WERI-Rb-1 (cell line): ENCODE measurements at regions not wholly inside any gene's neighbourhood (a gene's known extent, or its start where the extent isn't known, plus 50 kb on each side); places are given as distances from the start of the nearest gene placed in this dataset.

ENCODE experiments used
- DNase-seq: peaks from one replicate; pipeline ENCODE4 v3.0.0-alpha.2; 2020
- H3K27ac ChIP-seq: fragments of 250-450 bp; sonication (Bioruptor Pico); 2 replicates; pipeline ENCODE4 v1.5.1; 2020; ENCODE audit warnings: mild to moderate bottlenecking, moderate library complexity
- H3K27me3 ChIP-seq: fragments of 250-450 bp; sonication (Bioruptor Pico); 2 replicates; pipeline ENCODE4 v1.5.1; 2021; ENCODE audit warnings: mild to moderate bottlenecking, low read depth, moderate library complexity; ENCODE audit not compliant: insufficient read depth, severe bottlenecking
- H3K36me3 ChIP-seq: fragments of 250-450 bp; sonication (Bioruptor Pico); 2 replicates; pipeline ENCODE4 v1.5.1; 2020; ENCODE audit warnings: mild to moderate bottlenecking, moderate library complexity
- H3K4me3 ChIP-seq: 2 replicates; pipeline ENCODE4 v1.5.1; 2011; ENCODE audit warnings: low read depth, mild to moderate bottlenecking, control low read depth, low read length
- H3K9me3 ChIP-seq: fragments of 250-450 bp; sonication (Bioruptor Pico); 2 replicates; pipeline ENCODE4 v1.5.1; 2021; ENCODE audit warnings: mild to moderate bottlenecking, moderate library complexity; ENCODE audit not compliant: severe bottlenecking
- TF ChIP-seq, protein P1 (sequence below): IDR thresholded peaks from 2 replicates; pipeline ENCODE4 v1.5.1; 2011; ENCODE audit warnings: low read depth, mild to moderate bottlenecking, control low read depth, inconsistent platforms, low read length

DNA sequence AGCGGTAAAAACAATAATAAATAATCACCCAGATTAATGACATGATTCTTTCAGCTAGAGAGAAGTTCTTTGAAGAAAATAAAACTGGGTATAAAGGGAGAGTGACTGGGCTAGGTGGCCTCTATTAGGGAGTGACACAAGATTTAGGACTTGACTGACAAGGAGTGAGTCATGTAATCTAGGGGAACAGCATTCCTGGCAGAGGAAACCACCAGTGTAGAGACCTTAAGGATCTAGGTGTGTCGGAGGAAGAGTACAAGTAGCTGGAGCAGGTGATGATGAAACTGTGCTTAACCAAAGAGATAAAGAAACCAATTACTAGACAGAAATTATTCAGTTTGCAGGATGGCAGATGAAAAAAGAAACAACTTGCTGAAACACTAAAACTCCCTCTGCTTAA lies 248.0 kb downstream of the RFC3 start:
- Histone ChIP-seq H3K27me3 (no peaks in the 10 kb centered on the region), H3K27ac (no peak overlapping the region)

DNA sequence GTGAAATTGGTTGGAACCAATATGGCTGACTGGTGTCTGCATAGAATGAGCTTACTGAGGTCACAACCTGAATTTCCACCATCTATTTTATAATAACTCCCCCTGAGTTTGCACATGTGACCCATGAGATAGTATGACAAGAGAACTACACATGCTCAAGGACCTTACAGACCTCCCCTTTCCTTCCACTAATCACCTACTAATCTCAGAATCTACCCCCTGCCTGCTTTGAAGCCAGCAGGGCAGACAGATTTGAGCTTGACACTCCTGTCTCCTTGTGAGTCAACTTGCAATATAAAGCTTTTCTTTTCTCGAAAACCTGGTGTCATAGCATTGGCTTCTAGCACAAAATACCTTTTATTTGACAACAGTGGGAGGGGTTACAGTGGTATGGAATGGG lies 248.4 kb downstream of the RFC3 start:
- H3K4me3 ChIP-seq = no peak overlapping the region
- DNase-seq = peak; percentile 13
- H3K27me3 ChIP-seq = no peaks in the 10 kb centered on the region
- no peak overlapping the region for H3K27ac ChIP-seq
- TF ChIP-seq, protein P1, sequence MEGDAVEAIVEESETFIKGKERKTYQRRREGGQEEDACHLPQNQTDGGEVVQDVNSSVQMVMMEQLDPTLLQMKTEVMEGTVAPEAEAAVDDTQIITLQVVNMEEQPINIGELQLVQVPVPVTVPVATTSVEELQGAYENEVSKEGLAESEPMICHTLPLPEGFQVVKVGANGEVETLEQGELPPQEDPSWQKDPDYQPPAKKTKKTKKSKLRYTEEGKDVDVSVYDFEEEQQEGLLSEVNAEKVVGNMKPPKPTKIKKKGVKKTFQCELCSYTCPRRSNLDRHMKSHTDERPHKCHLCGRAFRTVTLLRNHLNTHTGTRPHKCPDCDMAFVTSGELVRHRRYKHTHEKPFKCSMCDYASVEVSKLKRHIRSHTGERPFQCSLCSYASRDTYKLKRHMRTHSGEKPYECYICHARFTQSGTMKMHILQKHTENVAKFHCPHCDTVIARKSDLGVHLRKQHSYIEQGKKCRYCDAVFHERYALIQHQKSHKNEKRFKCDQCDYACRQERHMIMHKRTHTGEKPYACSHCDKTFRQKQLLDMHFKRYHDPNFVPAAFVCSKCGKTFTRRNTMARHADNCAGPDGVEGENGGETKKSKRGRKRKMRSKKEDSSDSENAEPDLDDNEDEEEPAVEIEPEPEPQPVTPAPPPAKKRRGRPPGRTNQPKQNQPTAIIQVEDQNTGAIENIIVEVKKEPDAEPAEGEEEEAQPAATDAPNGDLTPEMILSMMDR = no peak
- H3K36me3 ChIP-seq = no peaks in the 10 kb centered on the region
- no peaks in the 10 kb centered on the region for H3K9me3 ChIP-seq

More for the DNA sequence above, 248.0 kb downstream of the RFC3 start:
- DNase-seq = no peak
- Histone ChIP-seq H3K9me3 (no peaks in the 10 kb centered on the region), H3K4me3 (no peak overlapping the region), H3K36me3 (no peaks in the 10 kb centered on the region)
- TF ChIP-seq, protein P1 = no peak

DNA sequence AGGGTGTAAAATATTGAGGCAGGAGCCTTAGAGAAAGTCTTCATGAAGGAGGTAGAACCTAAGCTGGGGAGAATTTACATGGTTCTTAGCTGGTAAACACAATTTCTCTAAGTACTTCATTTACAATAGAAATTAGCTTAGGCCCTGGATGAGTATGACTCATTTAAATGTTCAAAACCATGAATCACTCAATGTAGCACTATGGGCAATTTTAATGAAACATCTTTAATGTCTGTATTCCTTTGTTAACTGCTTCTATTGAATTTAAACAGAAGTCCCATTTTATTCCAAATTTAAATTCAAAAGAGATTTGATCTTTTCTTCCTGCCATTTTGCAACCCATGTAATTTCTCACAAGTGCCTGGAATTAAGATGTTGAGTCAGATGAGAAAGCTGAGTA lies 252.1 kb downstream of the RFC3 start:
- TF ChIP-seq, protein P1 = no peak
- no peak overlapping the region for H3K27ac ChIP-seq
- no peaks in the 10 kb centered on the region for H3K27me3 ChIP-seq
- H3K9me3 ChIP-seq = peaks cover 2% of the 10 kb centered on the region
- no peak for DNase-seq
- no peaks in the 10 kb centered on the region for H3K36me3 ChIP-seq
- H3K4me3 ChIP-seq = no peak overlapping the region

DNA sequence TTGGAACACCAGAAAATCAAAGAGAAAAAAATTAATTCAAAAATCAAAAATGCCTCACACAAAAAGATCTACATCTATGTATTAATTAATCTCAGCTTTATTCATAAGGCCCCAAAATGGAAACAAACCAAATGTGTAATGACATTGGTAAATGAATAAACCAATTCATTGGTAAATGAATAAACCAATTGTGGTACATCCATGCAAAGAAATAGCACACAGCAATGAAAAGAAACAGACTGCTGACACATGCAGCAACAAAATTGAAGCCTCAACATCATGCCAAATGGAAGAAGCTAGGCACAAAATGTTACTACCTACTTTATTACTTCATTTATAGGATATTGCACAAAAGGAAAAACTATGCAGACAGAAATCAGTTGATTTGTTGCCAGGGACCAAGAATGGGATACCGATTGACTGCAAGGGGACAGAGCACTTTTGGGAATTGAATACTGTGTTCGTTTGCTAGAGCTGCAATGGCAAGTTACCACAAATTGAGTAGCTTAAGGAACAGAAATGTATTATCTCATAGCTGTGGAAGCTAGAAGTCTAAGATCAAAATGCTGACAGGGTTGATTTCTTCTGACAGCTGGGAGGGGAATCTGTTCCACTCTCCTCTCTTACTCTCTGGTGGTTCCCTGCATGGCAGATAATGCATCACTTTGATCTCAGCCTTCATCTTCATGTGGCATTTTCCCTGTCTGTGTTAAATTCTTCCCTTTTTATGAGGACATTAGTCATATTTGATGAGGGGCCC lies 252.8 kb downstream of the RFC3 start:
- no peak overlapping the region for H3K27ac ChIP-seq
- no peaks in the 10 kb centered on the region for H3K27me3 ChIP-seq
- no peaks in the 10 kb centered on the region for H3K36me3 ChIP-seq
- TF ChIP-seq, protein P1 = no peak
- DNase-seq = no peak
- H3K9me3 ChIP-seq = peaks cover 2% of the 10 kb centered on the region
- H3K4me3 ChIP-seq = no peak overlapping the region

DNA sequence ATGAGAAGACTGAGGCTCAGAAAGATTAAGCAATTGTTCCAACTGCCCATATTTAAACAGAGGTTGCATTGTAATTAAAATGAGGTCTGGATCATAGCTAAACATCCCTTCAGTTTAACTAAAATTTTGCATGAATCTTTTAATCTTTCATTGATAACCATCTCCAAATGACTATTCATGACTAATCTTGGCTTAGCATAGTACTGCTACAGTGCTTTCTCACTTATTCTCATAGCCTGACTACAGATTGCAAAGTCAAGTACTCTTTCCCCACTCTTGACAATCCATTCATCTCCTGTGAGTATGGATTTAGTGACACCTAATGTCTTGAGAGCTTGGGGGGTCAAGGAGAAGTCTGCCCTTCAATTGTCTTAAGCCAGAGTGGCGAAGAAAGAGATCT lies 258.4 kb downstream of the RFC3 start:
- no peak overlapping the region for H3K4me3 ChIP-seq
- no peak overlapping the region for H3K27ac ChIP-seq
- TF ChIP-seq, protein P1 = no peak
- DNase-seq = no peak
- no peaks in the 10 kb centered on the region for H3K27me3 ChIP-seq
- H3K9me3 ChIP-seq = peaks cover 2% of the 10 kb centered on the region
- H3K36me3 ChIP-seq = no peaks in the 10 kb centered on the region
